H9 (cell line): ENCODE measurements at regions not wholly inside any gene's neighbourhood (a gene's known extent, or its start where the extent isn't known, plus 50 kb on each side); places are given as distances from the start of the nearest gene placed in this dataset.

Source experiments
- DNase-seq: peaks from one replicate; pipeline ENCODE4 v3.0.0-alpha.2; 2017
- H2AFZ ChIP-seq: one replicate; pipeline ENCODE4 v1.6.1; 2013; ENCODE audit warnings: mild to moderate bottlenecking, low read length, control low read depth, moderate library complexity
- H2AK5ac ChIP-seq: 2 replicates; pipeline ENCODE4 v1.6.1; 2013; ENCODE audit warnings: low read length, control low read depth, mixed read lengths; ENCODE audit not compliant: insufficient read length
- H2BK120ac ChIP-seq: one replicate; pipeline ENCODE4 v1.6.1; 2013; ENCODE audit warnings: low read depth, mild to moderate bottlenecking, low read length, control low read depth, inconsistent platforms; ENCODE audit not compliant: poor library complexity, severe bottlenecking
- H2BK12ac ChIP-seq: 2 replicates; pipeline ENCODE4 v1.6.1; 2013; ENCODE audit warnings: low read length, control low read depth, mixed read lengths, low read depth; ENCODE audit not compliant: insufficient read length
- H2BK15ac ChIP-seq: 2 replicates; pipeline ENCODE4 v1.6.1; 2013; ENCODE audit warnings: low read depth, low read length, control low read depth
- H2BK20ac ChIP-seq: one replicate; pipeline ENCODE4 v1.6.1; 2013; ENCODE audit warnings: low read depth, mild to moderate bottlenecking, low read length, control low read depth, inconsistent platforms; ENCODE audit not compliant: poor library complexity, severe bottlenecking
- H2BK5ac ChIP-seq: 2 replicates; pipeline ENCODE4 v1.6.1; 2013; ENCODE audit warnings: low read length, control low read depth, mixed read lengths; ENCODE audit not compliant: insufficient read length
- H3K14ac ChIP-seq: 2 replicates; pipeline ENCODE4 v1.6.1; 2013; ENCODE audit warnings: low read length, control low read depth; ENCODE audit not compliant: insufficient read depth
- H3K18ac ChIP-seq: 2 replicates; pipeline ENCODE4 v1.6.1; 2013; ENCODE audit warnings: low read depth, mild to moderate bottlenecking, mixed read lengths, low read length, control low read depth; ENCODE audit not compliant: insufficient read length
- H3K23ac ChIP-seq: 2 replicates; pipeline ENCODE4 v1.6.1; 2013; ENCODE audit warnings: low read length, control low read depth, mixed read lengths, low read depth; ENCODE audit not compliant: insufficient read length
- H3K23me2 ChIP-seq: 2 replicates; pipeline ENCODE4 v1.6.1; 2013; ENCODE audit warnings: low read depth, mild to moderate bottlenecking, mixed read lengths, low read length, control low read depth; ENCODE audit not compliant: insufficient read length, poor library complexity, severe bottlenecking
- H3K27ac ChIP-seq: 2 replicates; pipeline ENCODE4 v1.5.1; 2013; ENCODE audit warnings: low read length, control low read depth, mixed read lengths, low read depth; ENCODE audit not compliant: insufficient read length
- H3K27me3 ChIP-seq: 2 replicates; pipeline ENCODE4 v1.6.1; 2013; ENCODE audit warnings: low read length, control low read depth, inconsistent platforms; ENCODE audit not compliant: insufficient read depth
- H3K4ac ChIP-seq: 2 replicates; pipeline ENCODE4 v1.6.1; 2013; ENCODE audit warnings: low read depth, mild to moderate bottlenecking, control low read depth, inconsistent platforms, low read length, moderate library complexity
- H3K4me1 ChIP-seq: 2 replicates; pipeline ENCODE4 v1.6.1; 2013; ENCODE audit warnings: low read length, control low read depth, inconsistent platforms; ENCODE audit not compliant: insufficient read depth
- H3K4me2 ChIP-seq: 2 replicates; pipeline ENCODE4 v1.6.1; 2013; ENCODE audit warnings: low read length, control low read depth, mixed read lengths; ENCODE audit not compliant: insufficient read length, insufficient read depth
- H3K56ac ChIP-seq: 2 replicates; pipeline ENCODE4 v1.6.1; 2013; ENCODE audit warnings: low read depth, mild to moderate bottlenecking, mixed read lengths, low read length, control low read depth; ENCODE audit not compliant: insufficient read length
- H3K79me1 ChIP-seq: 2 replicates; pipeline ENCODE4 v1.6.1; 2013; ENCODE audit warnings: low read depth, mild to moderate bottlenecking, moderate library complexity, low read length, control low read depth, inconsistent platforms; ENCODE audit not compliant: insufficient read depth, poor library complexity, severe bottlenecking
- H3K79me2 ChIP-seq: 2 replicates; pipeline ENCODE4 v1.6.1; 2013; ENCODE audit warnings: low read length, control low read depth, inconsistent platforms; ENCODE audit not compliant: insufficient read depth
- H3K9ac ChIP-seq: 2 replicates; pipeline ENCODE4 v1.6.1; 2013; ENCODE audit warnings: low read length, control low read depth, mixed read lengths; ENCODE audit not compliant: insufficient read length; ENCODE audit errors: extremely low read depth
- H3K9me3 ChIP-seq: one replicate; pipeline ENCODE4 v1.6.1; 2013; ENCODE audit warnings: low read depth, low read length, inconsistent platforms; ENCODE audit not compliant: control insufficient read depth
- H3T11ph ChIP-seq: one replicate; pipeline ENCODE4 v1.6.1; 2013; ENCODE audit warnings: mild to moderate bottlenecking, low read length, control low read depth, inconsistent platforms
- H4K20me1 ChIP-seq: one replicate; pipeline ENCODE4 v1.6.1; 2013; ENCODE audit not compliant: control insufficient read depth, insufficient read length, insufficient read depth
- H4K5ac ChIP-seq: 2 replicates; pipeline ENCODE4 v1.6.1; 2013; ENCODE audit warnings: low read depth, mild to moderate bottlenecking, mixed read lengths, low read length, control low read depth; ENCODE audit not compliant: insufficient read length
- H4K8ac ChIP-seq: replicated peaks from 2 replicates; pipeline ENCODE4 v1.6.1; 2013; ENCODE audit warnings: low read length, control low read depth, mixed read lengths, low read depth; ENCODE audit not compliant: insufficient read length
- H4K91ac ChIP-seq: 2 replicates; pipeline ENCODE4 v1.6.1; 2013; ENCODE audit warnings: low read depth, mild to moderate bottlenecking, moderate library complexity, mixed read lengths, low read length, control low read depth; ENCODE audit not compliant: insufficient read length
- H3K27ac Mint-ChIP-seq, 3 experiments: 2 replicates in 2 of 3; 3 replicates in 1 of 3; pipeline ENCODE4 v1.8.0; 2020 to 2021; ENCODE audit warnings: mixed read lengths in 3 of 3, mild to moderate bottlenecking in 1 of 3, moderate library complexity in 1 of 3
- H3K27me3 Mint-ChIP-seq: 2 replicates; pipeline ENCODE4 v1.8.0; 2021; ENCODE audit warnings: low read depth, mild to moderate bottlenecking, moderate library complexity, mixed read lengths
- H3K36me3 Mint-ChIP-seq, 3 experiments: 2 replicates in 2 of 3; 3 replicates in 1 of 3; pipeline ENCODE4 v1.8.0; 2020 to 2021; ENCODE audit warnings: low read depth in 3 of 3, mixed read lengths in 3 of 3; ENCODE audit not compliant: insufficient read depth in 1 of 3
- H3K4me1 Mint-ChIP-seq, 2 experiments: 2 replicates each; pipeline ENCODE4 v1.8.0; 2020; ENCODE audit warnings: mixed read lengths in 2 of 2
- H3K4me3 Mint-ChIP-seq, 2 experiments: 2 replicates in 1 of 2; 3 replicates in 1 of 2; pipeline ENCODE4 v1.8.0; 2020 to 2021; ENCODE audit warnings: mild to moderate bottlenecking in 2 of 2, mixed read lengths in 2 of 2, moderate library complexity in 1 of 2
- H3K9me3 Mint-ChIP-seq, 2 experiments: 2 replicates in 1 of 2; 3 replicates in 1 of 2; pipeline ENCODE4 v1.8.0; 2020; ENCODE audit warnings: mild to moderate bottlenecking in 2 of 2, mixed read lengths in 2 of 2, moderate library complexity in 1 of 2
- WGBS: extraction: QIAGEN DNeasy Blood & Tissue Kit; methylation state at CpG from one replicate; pipeline ENCODE4 v1.1.7; 2013; ENCODE audit warnings: missing lambda C conversion rate, low lambda C conversion rate, mixed read lengths; ENCODE audit not compliant: insufficient read length; ENCODE audit errors: extremely low coverage; 5-methylcytosine and 5-hydroxymethylcytosine counted together
- TF ChIP-seq, protein P1 (sequence below): fragments of 200-600 bp; sonication (generic); conservative IDR thresholded peaks from 3 replicates; pipeline ENCODE4 v1.8.0; 2021; ENCODE audit warnings: antibody characterized with exemption, mild to moderate bottlenecking

DNA sequence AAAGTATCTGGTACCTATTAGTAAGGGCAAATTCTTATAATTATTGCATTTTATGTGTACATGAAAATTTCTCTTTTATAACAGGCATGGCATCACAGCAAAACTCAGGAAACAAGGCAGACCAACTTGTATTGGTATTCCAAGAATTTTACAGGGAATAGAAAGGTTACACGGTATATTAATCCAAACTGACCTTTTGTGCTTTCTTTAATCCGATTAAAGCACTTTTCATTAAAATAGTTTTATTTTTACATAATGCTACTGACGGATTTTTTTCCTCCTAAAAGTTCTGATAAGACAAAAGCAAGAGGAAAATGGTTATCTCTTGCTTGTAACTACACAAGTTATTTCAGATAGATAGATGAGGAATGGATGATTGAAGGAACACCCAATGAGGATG is 137.0 kb upstream of the SLCO3A1 start:
- H4K5ac ChIP-seq: no peak overlapping the region
- no peak overlapping the region for H3K4ac ChIP-seq
- no peak overlapping the region for H4K8ac ChIP-seq
- H2BK20ac ChIP-seq: no peak overlapping the region
- H3K14ac ChIP-seq: no peak overlapping the region
- H3K27me3 Mint-ChIP-seq: no peaks in the 10 kb centered on the region; the same call in none of the 2 replicates
- H3K4me2 ChIP-seq: no peak overlapping the region
- no peaks in the 10 kb centered on the region for H4K20me1 ChIP-seq
- H2BK12ac ChIP-seq: no peak overlapping the region
- H4K91ac ChIP-seq: no peak overlapping the region
- no peak for DNase-seq
- no peak overlapping the region for H3T11ph ChIP-seq
- H3K4me1 ChIP-seq: no peaks in the 10 kb centered on the region
- no peak overlapping the region for H3K27ac Mint-ChIP-seq
- TF ChIP-seq, protein P1, sequence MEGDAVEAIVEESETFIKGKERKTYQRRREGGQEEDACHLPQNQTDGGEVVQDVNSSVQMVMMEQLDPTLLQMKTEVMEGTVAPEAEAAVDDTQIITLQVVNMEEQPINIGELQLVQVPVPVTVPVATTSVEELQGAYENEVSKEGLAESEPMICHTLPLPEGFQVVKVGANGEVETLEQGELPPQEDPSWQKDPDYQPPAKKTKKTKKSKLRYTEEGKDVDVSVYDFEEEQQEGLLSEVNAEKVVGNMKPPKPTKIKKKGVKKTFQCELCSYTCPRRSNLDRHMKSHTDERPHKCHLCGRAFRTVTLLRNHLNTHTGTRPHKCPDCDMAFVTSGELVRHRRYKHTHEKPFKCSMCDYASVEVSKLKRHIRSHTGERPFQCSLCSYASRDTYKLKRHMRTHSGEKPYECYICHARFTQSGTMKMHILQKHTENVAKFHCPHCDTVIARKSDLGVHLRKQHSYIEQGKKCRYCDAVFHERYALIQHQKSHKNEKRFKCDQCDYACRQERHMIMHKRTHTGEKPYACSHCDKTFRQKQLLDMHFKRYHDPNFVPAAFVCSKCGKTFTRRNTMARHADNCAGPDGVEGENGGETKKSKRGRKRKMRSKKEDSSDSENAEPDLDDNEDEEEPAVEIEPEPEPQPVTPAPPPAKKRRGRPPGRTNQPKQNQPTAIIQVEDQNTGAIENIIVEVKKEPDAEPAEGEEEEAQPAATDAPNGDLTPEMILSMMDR: no peak
- no peaks in the 10 kb centered on the region for H3K4me1 Mint-ChIP-seq
- H3K36me3 Mint-ChIP-seq: no peaks in the 10 kb centered on the region
- no peaks in the 10 kb centered on the region for H3K27me3 ChIP-seq
- no peak overlapping the region for H3K27ac ChIP-seq
- H3K4me3 Mint-ChIP-seq: no peak overlapping the region
- no peak overlapping the region for H3K23ac ChIP-seq
- no peak overlapping the region for H2BK120ac ChIP-seq
- no peaks in the 10 kb centered on the region for H3K9me3 Mint-ChIP-seq
- no peak overlapping the region for H2BK5ac ChIP-seq
- H2BK15ac ChIP-seq: no peak overlapping the region
- H3K9me3 ChIP-seq: no peaks in the 10 kb centered on the region
- no peak overlapping the region for H3K9ac ChIP-seq
- H3K56ac ChIP-seq: no peak overlapping the region
- no peak overlapping the region for H2AK5ac ChIP-seq
- H3K79me1 ChIP-seq: no peaks in the 10 kb centered on the region
- H3K23me2 ChIP-seq: no peaks in the 10 kb centered on the region
- no CpG with 5 or more reads among the region's 3 CpGs for WGBS
- no peaks in the 10 kb centered on the region for H3K79me2 ChIP-seq
- H2AFZ ChIP-seq: no peak overlapping the region
- no peak overlapping the region for H3K18ac ChIP-seq
